T1000 (cell line): ENCODE measurements at regions not wholly inside any gene's neighbourhood (a gene's known extent, or its start where the extent isn't known, plus 50 kb on each side); places are given as distances from the start of the nearest gene placed in this dataset.

Experiments
- DNase-seq: peaks from one replicate; lab custom pipeline; 2025; ENCODE audit warnings: mixed read lengths; lab: John Stamatoyannopoulos, UW

GRCh38 chr9:118577121-118577520 is 792.1 kb downstream of the BRINP1 start:
- DNase-seq: no peak

GRCh38 chr9:118578467-118578866 is 790.8 kb downstream of the BRINP1 start:
- no peak for DNase-seq

GRCh38 chr9:118583414-118583813 is 785.8 kb downstream of the BRINP1 start:
- DNase-seq: no peak

GRCh38 chr9:118586978-118587377 is 782.3 kb downstream of the BRINP1 start:
- no peak for DNase-seq

- no peak for DNase-seq
Measured at GRCh38 chr9:118594428-118594827, 774.8 kb downstream of the BRINP1 start.

GRCh38 chr9:118595719-118596305 is 773.4 kb downstream of the BRINP1 start:
- peak; percentile 15 for DNase-seq

- DNase-seq: no peak
Measured at GRCh38 chr9:118596374-118597015, 772.7 kb downstream of the BRINP1 start.

GRCh38 chr9:118606668-118607067 is 762.6 kb downstream of the BRINP1 start:
- no peak for DNase-seq

GRCh38 chr9:118609355-118610044 is 759.7 kb downstream of the BRINP1 start:
- no peak for DNase-seq

GRCh38 chr9:118612201-118612600 is 757.0 kb downstream of the BRINP1 start:
- DNase-seq: no peak

GRCh38 chr9:118613996-118614395 is 755.2 kb downstream of the BRINP1 start:
- DNase-seq: no peak

- no peak for DNase-seq
Measured at GRCh38 chr9:118618084-118618483, 751.2 kb downstream of the BRINP1 start.

- DNase-seq: no peak
Measured at GRCh38 chr9:118618849-118619248, 750.4 kb downstream of the BRINP1 start.

- DNase-seq: no peak
Measured at GRCh38 chr9:118624608-118625007, 744.6 kb downstream of the BRINP1 start.

GRCh38 chr9:118630079-118630478 is 739.2 kb downstream of the BRINP1 start:
- no peak for DNase-seq

GRCh38 chr9:118630931-118631595 is 738.2 kb downstream of the BRINP1 start:
- DNase-seq: no peak

- no peak for DNase-seq
Measured at GRCh38 chr9:118631956-118632355, 737.3 kb downstream of the BRINP1 start.

- no peak for DNase-seq
Measured at GRCh38 chr9:118635416-118635815, 733.8 kb downstream of the BRINP1 start.

- no peak for DNase-seq
Measured at GRCh38 chr9:118637681-118638080, 731.6 kb downstream of the BRINP1 start.

- no peak for DNase-seq
Measured at GRCh38 chr9:118640836-118641560, 728.2 kb downstream of the BRINP1 start.

- peak; percentile 72 for DNase-seq
Measured at GRCh38 chr9:118643118-118643517, 726.1 kb downstream of the BRINP1 start.

- no peak for DNase-seq
Measured at GRCh38 chr9:118644066-118644465, 725.2 kb downstream of the BRINP1 start.
